ENCODE measurements at regions not wholly inside any gene's neighbourhood (a gene's known extent, or its start where the extent isn't known, plus 50 kb on each side); places are given as distances from the start of the nearest gene placed in this dataset.

DNA sequence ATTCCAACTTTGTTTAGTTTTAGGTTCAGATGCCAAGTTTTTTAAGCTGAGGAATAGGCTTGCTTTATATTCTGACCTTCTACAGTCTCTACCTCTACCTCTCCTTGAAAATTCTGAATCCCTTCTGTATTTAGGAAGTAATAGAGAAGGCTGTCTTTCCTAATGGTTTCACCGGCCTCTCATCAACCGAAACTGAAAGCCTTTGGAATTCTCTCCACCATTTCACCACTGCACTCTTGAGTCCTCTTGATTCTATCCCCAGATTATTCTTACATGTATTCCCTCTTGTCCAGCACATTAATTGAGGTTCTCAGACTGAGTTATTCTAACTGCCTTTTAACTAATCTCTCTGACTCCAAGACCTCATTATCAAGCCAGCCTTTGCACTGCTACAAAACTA is 67.7 kb upstream of the PICALM start:
- no peak for DNase-seq (ENCODE audit: low spot score in 2 of 2)
- intact Hi-C loops (cut with DNase I; ENCODE audit: low total_unique reads), result no loop called here
- 85 to 92% methylated on average over 2 of the region's 2 CpGs for WGBS, 2 donors
- TF ChIP-seq, protein P1, sequence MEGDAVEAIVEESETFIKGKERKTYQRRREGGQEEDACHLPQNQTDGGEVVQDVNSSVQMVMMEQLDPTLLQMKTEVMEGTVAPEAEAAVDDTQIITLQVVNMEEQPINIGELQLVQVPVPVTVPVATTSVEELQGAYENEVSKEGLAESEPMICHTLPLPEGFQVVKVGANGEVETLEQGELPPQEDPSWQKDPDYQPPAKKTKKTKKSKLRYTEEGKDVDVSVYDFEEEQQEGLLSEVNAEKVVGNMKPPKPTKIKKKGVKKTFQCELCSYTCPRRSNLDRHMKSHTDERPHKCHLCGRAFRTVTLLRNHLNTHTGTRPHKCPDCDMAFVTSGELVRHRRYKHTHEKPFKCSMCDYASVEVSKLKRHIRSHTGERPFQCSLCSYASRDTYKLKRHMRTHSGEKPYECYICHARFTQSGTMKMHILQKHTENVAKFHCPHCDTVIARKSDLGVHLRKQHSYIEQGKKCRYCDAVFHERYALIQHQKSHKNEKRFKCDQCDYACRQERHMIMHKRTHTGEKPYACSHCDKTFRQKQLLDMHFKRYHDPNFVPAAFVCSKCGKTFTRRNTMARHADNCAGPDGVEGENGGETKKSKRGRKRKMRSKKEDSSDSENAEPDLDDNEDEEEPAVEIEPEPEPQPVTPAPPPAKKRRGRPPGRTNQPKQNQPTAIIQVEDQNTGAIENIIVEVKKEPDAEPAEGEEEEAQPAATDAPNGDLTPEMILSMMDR (IDR thresholded peaks at IDR 0.05), result no peak
- TF ChIP-seq POLR2A (IDR thresholded peaks at IDR 0.05), result no peak
- no peak overlapping the region for H3K4me3 ChIP-seq (ENCODE audit: low read depth, poor library complexity, severe bottlenecking)

DNA sequence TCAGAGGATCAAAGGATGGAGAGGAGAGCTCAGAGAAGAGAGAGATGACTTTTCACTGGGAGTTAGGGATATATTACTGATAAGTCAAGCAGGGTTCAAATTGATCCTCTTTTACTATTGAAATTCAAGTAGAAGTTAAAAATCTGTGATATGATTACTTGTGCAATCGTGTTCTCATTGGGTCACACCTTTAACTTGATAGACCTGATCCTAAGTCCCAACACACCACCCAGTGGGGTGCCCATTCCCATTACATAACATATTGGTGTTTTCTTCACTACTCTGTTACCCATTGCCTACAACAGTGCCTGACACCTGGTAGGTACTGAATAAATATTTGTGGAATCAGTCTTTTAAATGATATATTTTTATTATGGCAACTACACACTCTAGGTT is 66.4 kb upstream of the PICALM start:
- intact Hi-C loops (cut with DNase I; ENCODE audit: low total_unique reads), result no loop called here
- 81 to 89% methylated on average over 1 of the region's 1 CpG for WGBS, 2 donors
- TF ChIP-seq, protein P1 (IDR thresholded peaks at IDR 0.05), result no peak
- TF ChIP-seq POLR2A (IDR thresholded peaks at IDR 0.05), result no peak
- H3K4me3 ChIP-seq (ENCODE audit: low read depth, poor library complexity, severe bottlenecking), result no peak overlapping the region
- DNase-seq (ENCODE audit: low spot score in 2 of 2), result no peak

DNA sequence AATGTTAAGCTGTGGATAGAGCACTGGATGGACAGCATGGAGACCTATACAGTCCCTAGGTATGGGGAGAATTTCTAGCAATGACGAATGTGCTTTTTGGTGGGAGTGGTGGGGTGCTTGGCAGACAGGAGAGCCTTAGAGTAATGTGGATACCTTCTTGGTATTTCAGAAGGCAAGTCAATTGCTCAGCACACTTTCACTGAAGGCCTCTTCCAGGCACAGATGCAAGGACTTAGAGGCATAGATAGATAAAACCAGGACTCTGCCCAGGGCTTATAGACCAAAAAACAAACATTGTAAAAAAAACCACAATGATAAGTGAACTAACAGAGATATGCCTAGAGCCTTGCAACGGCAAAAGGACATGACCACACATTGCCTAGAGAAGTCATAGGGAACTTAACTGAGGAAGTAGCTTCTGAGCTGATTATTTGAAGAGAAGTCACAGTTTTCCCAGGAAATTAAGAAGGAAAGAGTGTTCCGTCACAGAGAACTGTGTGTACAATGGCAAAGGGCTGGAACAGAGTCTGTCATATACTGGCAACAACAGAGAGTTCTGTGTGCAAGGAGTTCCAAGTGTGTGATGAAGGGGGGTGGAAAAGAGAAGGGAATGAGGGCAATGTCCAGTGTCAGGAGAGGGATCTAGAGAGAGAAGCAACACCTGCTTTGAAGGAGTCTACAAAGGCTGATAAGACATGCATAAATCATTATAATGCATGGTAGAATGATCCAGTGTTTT is 65.9 kb upstream of the PICALM start:
- no peak overlapping the region for H3K4me3 ChIP-seq (ENCODE audit: low read depth, poor library complexity, severe bottlenecking)
- DNase-seq (ENCODE audit: low spot score in 2 of 2), result no peak
- TF ChIP-seq, protein P1 (IDR thresholded peaks at IDR 0.05), result no peak
- no peak for TF ChIP-seq POLR2A (IDR thresholded peaks at IDR 0.05)
- WGBS, 2 donors, result 72 to 79% methylated on average over 3 of the region's 3 CpGs
- intact Hi-C loops (cut with DNase I; ENCODE audit: low total_unique reads), result no loop called here

DNA sequence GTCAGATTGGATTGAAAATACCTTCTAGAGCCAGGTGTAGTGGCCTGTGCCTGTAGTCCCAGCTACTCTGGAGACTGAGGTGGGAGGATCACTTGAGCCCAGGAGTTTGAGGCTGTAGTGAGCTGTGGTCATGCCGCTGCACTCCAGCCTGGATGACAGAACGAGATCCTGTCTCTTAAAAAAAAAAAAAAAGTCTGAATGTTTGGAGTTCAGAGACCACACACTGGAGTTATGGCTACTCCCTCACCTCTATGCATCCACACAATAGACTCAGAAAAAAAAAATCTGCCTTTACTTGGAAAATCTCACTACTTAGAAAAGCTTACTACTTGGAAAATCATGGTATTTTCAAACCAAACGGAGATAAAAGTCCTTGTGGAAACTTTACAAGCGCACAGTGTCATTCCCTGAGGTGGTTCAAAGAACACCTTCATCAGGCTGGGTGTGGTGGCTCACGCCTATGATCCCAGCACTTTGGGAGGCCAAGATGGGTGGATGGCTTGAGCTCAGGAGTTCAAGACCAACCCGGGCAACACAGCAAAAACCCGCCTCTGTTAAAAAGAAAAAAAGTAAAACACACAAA is 63.9 kb upstream of the PICALM start:
- intact Hi-C loops (cut with DNase I; ENCODE audit: low total_unique reads), result no loop called here
- TF ChIP-seq POLR2A (IDR thresholded peaks at IDR 0.05), result no peak
- TF ChIP-seq, protein P1 (IDR thresholded peaks at IDR 0.05), result no peak
- 90 to 95% methylated on average over 7 of the region's 7 CpGs for WGBS, 2 donors
- no peak for DNase-seq (ENCODE audit: low spot score in 2 of 2)
- no peak overlapping the region for H3K4me3 ChIP-seq (ENCODE audit: low read depth, poor library complexity, severe bottlenecking)

DNA sequence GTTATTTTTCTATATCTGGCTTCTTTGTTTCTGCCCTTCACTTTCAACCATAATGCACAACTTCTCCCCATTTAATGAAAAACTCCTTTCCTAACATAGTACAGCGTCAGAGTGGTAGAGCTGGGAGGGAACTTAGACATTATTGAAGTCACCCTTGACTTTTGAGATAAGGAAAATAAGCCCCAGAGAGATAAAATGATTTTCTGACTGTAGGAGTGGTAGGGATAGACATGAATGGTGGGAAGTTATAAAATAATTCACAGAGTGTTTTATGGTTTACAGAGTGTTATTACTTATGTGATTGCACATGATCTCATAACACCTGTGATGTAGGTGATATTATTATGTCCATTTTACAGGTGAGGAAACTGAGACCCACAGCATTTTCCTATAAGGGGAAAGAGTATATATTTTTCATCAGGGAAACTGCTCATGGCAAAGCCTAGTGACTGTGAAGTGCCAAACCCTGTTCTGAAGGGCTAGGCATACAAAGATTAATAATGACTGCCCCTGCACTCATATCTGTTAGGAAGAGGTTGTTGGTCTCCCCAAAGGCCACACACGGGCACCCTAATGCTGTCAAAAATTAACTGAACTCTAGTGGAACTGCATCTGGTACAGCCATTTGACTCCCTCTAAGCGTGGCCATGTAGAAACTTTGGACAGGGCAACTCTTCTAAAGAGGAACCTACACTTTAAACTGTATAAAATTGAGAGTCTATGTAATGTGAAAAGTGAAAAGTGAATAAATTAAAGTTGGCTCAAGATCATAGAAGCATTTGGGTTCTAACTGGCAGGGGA is 61.1 kb upstream of the PICALM start:
- intact Hi-C loops (cut with DNase I; ENCODE audit: low total_unique reads), result no loop called here
- H3K4me3 ChIP-seq (ENCODE audit: low read depth, poor library complexity, severe bottlenecking), result no peak overlapping the region
- no peak for DNase-seq (ENCODE audit: low spot score in 2 of 2)
- WGBS, 2 donors, result 82 to 95% methylated on average over 3 of the region's 3 CpGs
- no peak for TF ChIP-seq POLR2A (IDR thresholded peaks at IDR 0.05)
- TF ChIP-seq, protein P1 (IDR thresholded peaks at IDR 0.05), result no peak

All from lower leg skin (tissue), 4 donors.